Upper lobe of left lung (tissue), 4 donors: ENCODE measurements at regions not wholly inside any gene's neighbourhood (a gene's known extent, or its start where the extent isn't known, plus 50 kb on each side); places are given as distances from the start of the nearest gene placed in this dataset.

Experiments used
- EP300 ChIP-seq, 4 donors: sonication (generic); formaldehyde crosslinking; IDR thresholded peaks; one replicate each; pipeline ENCODE4 v1.5.1; 2017; ENCODE audit warnings: antibody characterized with exemption in 4 of 4, control low read depth in 2 of 4
- TF ChIP-seq, protein P1 (sequence below), 6 experiments: fragments of 450-650 bp in 4 of 6; fragments of 200-600 bp in 2 of 6; sonication (generic) in 2 of 6; IDR thresholded peaks; one replicate each; pipeline ENCODE4 v1.5.1; 2016 to 2019; ENCODE audit warnings: antibody characterized with exemption in 6 of 6

DNA sequence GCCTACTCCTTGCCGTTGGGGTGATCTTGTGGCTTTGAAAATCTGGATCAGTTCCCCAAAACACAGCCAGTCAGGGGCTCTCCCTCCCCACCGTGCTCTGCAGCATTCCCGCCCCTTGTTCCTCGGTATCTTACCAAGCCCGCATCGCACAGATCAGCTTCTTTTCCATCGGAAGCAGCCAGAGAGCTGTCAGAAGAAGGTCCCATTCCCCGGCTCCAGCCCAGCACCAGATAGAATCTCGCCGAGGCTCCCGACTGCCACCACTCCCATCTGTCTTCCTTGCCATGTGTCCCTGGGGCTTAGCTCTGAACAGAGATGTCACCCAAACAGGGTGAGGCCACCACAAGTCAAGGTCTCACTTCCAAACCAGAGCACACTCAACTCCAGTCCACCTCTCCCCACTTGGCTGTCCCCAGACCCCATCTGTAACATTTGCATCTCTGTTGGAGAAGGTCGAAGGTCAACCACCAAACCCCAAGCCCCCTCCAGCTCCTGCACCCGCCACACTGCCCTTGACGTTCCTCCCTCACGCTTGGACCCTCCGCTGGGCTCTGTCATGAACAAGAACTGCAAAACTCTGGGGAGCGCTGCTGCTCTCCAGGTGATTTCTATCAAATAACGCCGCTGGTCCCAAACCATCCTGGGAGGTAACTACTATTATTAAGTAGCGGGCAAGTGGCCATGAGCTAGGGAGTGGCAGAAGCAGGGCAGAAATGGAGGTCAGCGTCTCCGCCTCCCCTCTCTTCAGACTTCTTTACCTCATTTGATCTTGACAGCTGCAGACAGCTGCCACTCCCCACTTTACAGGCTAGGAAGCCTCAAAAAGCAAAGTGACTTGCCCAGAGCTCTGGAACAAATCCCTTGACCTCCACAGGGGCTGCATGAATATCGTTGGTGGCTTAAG is 70.0 kb upstream of the TAF1B start:
- TF ChIP-seq EP300 (IDR thresholded peaks at IDR 0.05), result no peak
- TF ChIP-seq, protein P1, sequence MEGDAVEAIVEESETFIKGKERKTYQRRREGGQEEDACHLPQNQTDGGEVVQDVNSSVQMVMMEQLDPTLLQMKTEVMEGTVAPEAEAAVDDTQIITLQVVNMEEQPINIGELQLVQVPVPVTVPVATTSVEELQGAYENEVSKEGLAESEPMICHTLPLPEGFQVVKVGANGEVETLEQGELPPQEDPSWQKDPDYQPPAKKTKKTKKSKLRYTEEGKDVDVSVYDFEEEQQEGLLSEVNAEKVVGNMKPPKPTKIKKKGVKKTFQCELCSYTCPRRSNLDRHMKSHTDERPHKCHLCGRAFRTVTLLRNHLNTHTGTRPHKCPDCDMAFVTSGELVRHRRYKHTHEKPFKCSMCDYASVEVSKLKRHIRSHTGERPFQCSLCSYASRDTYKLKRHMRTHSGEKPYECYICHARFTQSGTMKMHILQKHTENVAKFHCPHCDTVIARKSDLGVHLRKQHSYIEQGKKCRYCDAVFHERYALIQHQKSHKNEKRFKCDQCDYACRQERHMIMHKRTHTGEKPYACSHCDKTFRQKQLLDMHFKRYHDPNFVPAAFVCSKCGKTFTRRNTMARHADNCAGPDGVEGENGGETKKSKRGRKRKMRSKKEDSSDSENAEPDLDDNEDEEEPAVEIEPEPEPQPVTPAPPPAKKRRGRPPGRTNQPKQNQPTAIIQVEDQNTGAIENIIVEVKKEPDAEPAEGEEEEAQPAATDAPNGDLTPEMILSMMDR (IDR thresholded peaks at IDR 0.05), result no peak
